GM10266 (cell line): ENCODE measurements at regions not wholly inside any gene's neighbourhood (a gene's known extent, or its start where the extent isn't known, plus 50 kb on each side); places are given as distances from the start of the nearest gene placed in this dataset.

ENCODE experiments used
- DNase-seq: peaks from one replicate; pipeline ENCODE4 v3.0.0; 2012; ENCODE audit errors: extremely low spot score
- CTCF ChIP-seq: IDR thresholded peaks from 2 replicates; pipeline ENCODE4 v1.5.1; 2012; ENCODE audit warnings: mild to moderate bottlenecking, low read depth; ENCODE audit not compliant: control insufficient read depth, insufficient read depth; ENCODE audit errors: missing control alignments

- no peak for DNase-seq
- no peak for TF ChIP-seq CTCF
Observed at GRCh38 chr11:119810478-119811232, 81.7 kb upstream of the NECTIN1 start.

GRCh38 chr11:119809346-119809745, 80.3 kb upstream of the NECTIN1 start:
- TF ChIP-seq CTCF, result no peak
- no peak for DNase-seq

- no peak for DNase-seq
- no peak for TF ChIP-seq CTCF
Observed at GRCh38 chr11:119808407-119809185, 79.6 kb upstream of the NECTIN1 start.

- DNase-seq, result no peak
- no peak for TF ChIP-seq CTCF
Observed at GRCh38 chr11:119807841-119808240, 78.8 kb upstream of the NECTIN1 start.

- no peak for TF ChIP-seq CTCF
- no peak for DNase-seq
Observed at GRCh38 chr11:119807402-119807801, 78.4 kb upstream of the NECTIN1 start.

- no peak for DNase-seq
- no peak for TF ChIP-seq CTCF
Observed at GRCh38 chr11:119806064-119806915, 77.3 kb upstream of the NECTIN1 start.
